WTC11 (cell line): ENCODE measurements at regions not wholly inside any gene's neighbourhood (a gene's known extent, or its start where the extent isn't known, plus 50 kb on each side); places are given as distances from the start of the nearest gene placed in this dataset.
"Not testable (repeated sequence)": the region's sequence is repeated elsewhere in the genome, so short reads cannot be mapped to it uniquely, and the experiment has no call there.

Experiments used
- ATAC-seq: fragments of 200-7000 bp; cut with Tn5 transposase; 2 replicates; pipeline ENCODE4 v1.10.0; 2021; ENCODE audit warnings: mild to moderate bottlenecking, moderate library complexity
- CTCF ChIA-PET: fragments of 300-600 bp; sonication (Branson Sonifier 250); formaldehyde crosslinking; loops from one replicate; lab custom pipeline; 2021; ENCODE audit warnings: antibody characterized with exemption; lab: Charles Lee
- POLR2A ChIA-PET: fragments of 350-600 bp; sonication (Branson Sonifier 250); formaldehyde crosslinking; loops from one replicate; lab custom pipeline; 2021; ENCODE audit warnings: antibody characterized with exemption; lab: Charles Lee
- DNase-seq: peaks from one replicate; pipeline ENCODE4 v3.0.0; 2021; ENCODE audit warnings: low spot score
- H3K27ac Mint-ChIP-seq: 2 replicates; pipeline ENCODE4 v1.8.0; 2021; ENCODE audit warnings: mixed read lengths
- H3K27me3 Mint-ChIP-seq: 2 replicates; pipeline ENCODE4 v1.8.0; 2021; ENCODE audit warnings: low read depth, mild to moderate bottlenecking, moderate library complexity, mixed read lengths
- H3K36me3 Mint-ChIP-seq: 2 replicates; pipeline ENCODE4 v1.8.0; 2021; ENCODE audit warnings: mixed read lengths
- H3K4me1 Mint-ChIP-seq: 2 replicates; pipeline ENCODE4 v1.8.0; 2022; ENCODE audit warnings: mixed read lengths
- H3K4me3 Mint-ChIP-seq: 2 replicates; pipeline ENCODE4 v1.8.0; 2021; ENCODE audit warnings: mild to moderate bottlenecking, moderate library complexity, mixed read lengths
- H3K9me3 Mint-ChIP-seq: 2 replicates; pipeline ENCODE4 v1.8.0; 2021; ENCODE audit warnings: mixed read lengths
- GRHL2 ChIP-seq: fragments of 250-450 bp; sonication (Bioruptor Pico); IDR thresholded peaks from 2 replicates; pipeline ENCODE4 v1.8.0; 2022; ENCODE audit warnings: mild to moderate bottlenecking, moderate library complexity; ENCODE audit not compliant: insufficient replicate concordance, severe bottlenecking
- MXD4 ChIP-seq: fragments of 250-450 bp; sonication (Bioruptor Pico); IDR thresholded peaks from 2 replicates; pipeline ENCODE4 v1.8.0; 2021; ENCODE audit warnings: mild to moderate bottlenecking, moderate library complexity, borderline replicate concordance
- NFE2L1 ChIP-seq: sonication (generic); formaldehyde crosslinking; IDR thresholded peaks from 2 replicates; pipeline ENCODE4 v1.8.1; 2023; ENCODE audit warnings: missing genetic modification reagents
- NR1H2 ChIP-seq: sonication (generic); formaldehyde crosslinking; IDR thresholded peaks from 2 replicates; pipeline ENCODE4 v1.9.0; 2021; ENCODE audit warnings: mild to moderate bottlenecking, moderate library complexity, missing genetic modification reagents
- OVOL2 ChIP-seq: fragments of 250-450 bp; sonication (Bioruptor Pico); IDR thresholded peaks from 2 replicates; pipeline ENCODE4 v1.9.0; 2021; ENCODE audit warnings: mild to moderate bottlenecking, borderline replicate concordance
- PRRX2 ChIP-seq: fragments of 250-450 bp; sonication (Bioruptor Pico); IDR thresholded peaks from 2 replicates; pipeline ENCODE4 v1.8.0; 2021; ENCODE audit warnings: mild to moderate bottlenecking
- SMAD4 ChIP-seq: sonication (generic); formaldehyde crosslinking; IDR thresholded peaks from 2 replicates; pipeline ENCODE4 v1.8.0; 2022; ENCODE audit warnings: mild to moderate bottlenecking, missing genetic modification reagents
- SOX15 ChIP-seq: fragments of 250-450 bp; sonication (Bioruptor Pico); IDR thresholded peaks from 2 replicates; pipeline ENCODE4 v1.9.0; 2021; ENCODE audit warnings: mild to moderate bottlenecking
- ZNF121 ChIP-seq: sonication (generic); formaldehyde crosslinking; IDR thresholded peaks from 2 replicates; pipeline ENCODE4 v1.8.0; 2023; ENCODE audit warnings: missing genetic modification reagents
- TF ChIP-seq, protein P1 (sequence below): sonication (generic); formaldehyde crosslinking; IDR thresholded peaks from 2 replicates; pipeline ENCODE4 v1.8.1; 2022; ENCODE audit warnings: low read depth, missing genetic modification reagents, borderline replicate concordance
- TF ChIP-seq, protein P2 (sequence below): fragments of 250-450 bp; sonication (Bioruptor Pico); IDR thresholded peaks from 2 replicates; pipeline ENCODE4 v1.9.0; 2021; ENCODE audit warnings: mild to moderate bottlenecking
- TF ChIP-seq, protein P3 (sequence below): fragments of 250-450 bp; sonication (Bioruptor Pico); IDR thresholded peaks from 2 replicates; pipeline ENCODE4 v1.9.0; 2021; ENCODE audit warnings: mild to moderate bottlenecking, borderline replicate concordance
- TF ChIP-seq, protein P4 (sequence below): sonication (generic); formaldehyde crosslinking; IDR thresholded peaks from 2 replicates; pipeline ENCODE4 v1.8.0; 2022; ENCODE audit warnings: mild to moderate bottlenecking, missing genetic modification reagents

DNA sequence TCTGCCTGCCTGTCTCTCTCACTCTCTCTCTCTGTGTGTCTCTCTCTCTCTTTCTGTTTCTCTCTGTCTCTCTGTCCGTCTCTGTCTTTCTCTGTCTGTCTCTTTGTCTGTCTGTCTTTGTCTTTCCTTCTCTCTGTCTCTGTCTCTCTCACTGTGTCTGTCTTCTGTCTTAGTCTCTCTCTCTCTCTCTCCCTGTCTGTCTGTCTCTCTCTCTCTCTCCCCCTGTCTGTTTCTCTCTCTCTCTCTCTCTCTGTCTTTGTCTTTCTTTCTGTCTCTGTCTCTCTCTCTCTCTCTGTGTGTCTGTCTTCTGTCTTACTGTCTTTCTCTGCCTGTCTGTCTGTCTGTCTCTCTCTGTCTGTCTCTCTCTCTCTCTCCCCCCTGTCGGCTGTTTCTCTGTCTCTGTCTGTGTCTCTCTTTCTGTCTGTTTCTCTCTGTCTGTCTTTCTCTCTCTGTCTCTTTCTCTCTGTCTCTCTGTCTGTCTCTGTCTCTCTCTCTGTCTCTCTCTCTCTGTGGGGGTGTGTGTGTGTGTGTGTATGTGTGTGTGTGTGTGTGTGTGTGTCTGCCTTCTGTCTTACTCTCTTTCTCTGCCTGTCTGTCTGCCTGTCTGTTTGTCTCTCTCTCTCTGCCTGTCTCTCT is 2101.3 kb upstream of the TPTE start (continued):
- TF ChIP-seq, protein P1, sequence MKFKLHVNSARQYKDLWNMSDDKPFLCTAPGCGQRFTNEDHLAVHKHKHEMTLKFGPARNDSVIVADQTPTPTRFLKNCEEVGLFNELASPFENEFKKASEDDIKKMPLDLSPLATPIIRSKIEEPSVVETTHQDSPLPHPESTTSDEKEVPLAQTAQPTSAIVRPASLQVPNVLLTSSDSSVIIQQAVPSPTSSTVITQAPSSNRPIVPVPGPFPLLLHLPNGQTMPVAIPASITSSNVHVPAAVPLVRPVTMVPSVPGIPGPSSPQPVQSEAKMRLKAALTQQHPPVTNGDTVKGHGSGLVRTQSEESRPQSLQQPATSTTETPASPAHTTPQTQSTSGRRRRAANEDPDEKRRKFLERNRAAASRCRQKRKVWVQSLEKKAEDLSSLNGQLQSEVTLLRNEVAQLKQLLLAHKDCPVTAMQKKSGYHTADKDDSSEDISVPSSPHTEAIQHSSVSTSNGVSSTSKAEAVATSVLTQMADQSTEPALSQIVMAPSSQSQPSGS (CRISPR knock-in tag) = peak; percentile 82; the same call in 1 of the 2 replicates
- TF ChIP-seq, protein P2, sequence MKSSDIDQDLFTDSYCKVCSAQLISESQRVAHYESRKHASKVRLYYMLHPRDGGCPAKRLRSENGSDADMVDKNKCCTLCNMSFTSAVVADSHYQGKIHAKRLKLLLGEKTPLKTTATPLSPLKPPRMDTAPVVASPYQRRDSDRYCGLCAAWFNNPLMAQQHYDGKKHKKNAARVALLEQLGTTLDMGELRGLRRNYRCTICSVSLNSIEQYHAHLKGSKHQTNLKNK (CRISPR knock-in tag) = peak; percentile 100
- TF ChIP-seq, protein P3, sequence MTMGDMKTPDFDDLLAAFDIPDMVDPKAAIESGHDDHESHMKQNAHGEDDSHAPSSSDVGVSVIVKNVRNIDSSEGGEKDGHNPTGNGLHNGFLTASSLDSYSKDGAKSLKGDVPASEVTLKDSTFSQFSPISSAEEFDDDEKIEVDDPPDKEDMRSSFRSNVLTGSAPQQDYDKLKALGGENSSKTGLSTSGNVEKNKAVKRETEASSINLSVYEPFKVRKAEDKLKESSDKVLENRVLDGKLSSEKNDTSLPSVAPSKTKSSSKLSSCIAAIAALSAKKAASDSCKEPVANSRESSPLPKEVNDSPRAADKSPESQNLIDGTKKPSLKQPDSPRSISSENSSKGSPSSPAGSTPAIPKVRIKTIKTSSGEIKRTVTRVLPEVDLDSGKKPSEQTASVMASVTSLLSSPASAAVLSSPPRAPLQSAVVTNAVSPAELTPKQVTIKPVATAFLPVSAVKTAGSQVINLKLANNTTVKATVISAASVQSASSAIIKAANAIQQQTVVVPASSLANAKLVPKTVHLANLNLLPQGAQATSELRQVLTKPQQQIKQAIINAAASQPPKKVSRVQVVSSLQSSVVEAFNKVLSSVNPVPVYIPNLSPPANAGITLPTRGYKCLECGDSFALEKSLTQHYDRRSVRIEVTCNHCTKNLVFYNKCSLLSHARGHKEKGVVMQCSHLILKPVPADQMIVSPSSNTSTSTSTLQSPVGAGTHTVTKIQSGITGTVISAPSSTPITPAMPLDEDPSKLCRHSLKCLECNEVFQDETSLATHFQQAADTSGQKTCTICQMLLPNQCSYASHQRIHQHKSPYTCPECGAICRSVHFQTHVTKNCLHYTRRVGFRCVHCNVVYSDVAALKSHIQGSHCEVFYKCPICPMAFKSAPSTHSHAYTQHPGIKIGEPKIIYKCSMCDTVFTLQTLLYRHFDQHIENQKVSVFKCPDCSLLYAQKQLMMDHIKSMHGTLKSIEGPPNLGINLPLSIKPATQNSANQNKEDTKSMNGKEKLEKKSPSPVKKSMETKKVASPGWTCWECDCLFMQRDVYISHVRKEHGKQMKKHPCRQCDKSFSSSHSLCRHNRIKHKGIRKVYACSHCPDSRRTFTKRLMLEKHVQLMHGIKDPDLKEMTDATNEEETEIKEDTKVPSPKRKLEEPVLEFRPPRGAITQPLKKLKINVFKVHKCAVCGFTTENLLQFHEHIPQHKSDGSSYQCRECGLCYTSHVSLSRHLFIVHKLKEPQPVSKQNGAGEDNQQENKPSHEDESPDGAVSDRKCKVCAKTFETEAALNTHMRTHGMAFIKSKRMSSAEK (CRISPR knock-in tag) = 0 out of 2 replicates have a peak, but pooled peaks have one; percentile 70
- TF ChIP-seq OVOL2 (CRISPR knock-in tag) (peak; percentile 98), MXD4 (CRISPR knock-in tag) (peak; percentile 56; the same call in 1 of the 2 replicates), NR1H2 (CRISPR knock-in tag) (peak; percentile 94; the same call in 1 of the 2 replicates), SMAD4 (CRISPR knock-in tag) (peak; percentile 75), NFE2L1 (CRISPR knock-in tag) (0 out of 2 replicates have a peak, but pooled peaks have one; percentile 90), ZNF121 (CRISPR knock-in tag) (peak; percentile 32; the same call in 1 of the 2 replicates), SOX15 (CRISPR knock-in tag) (peak; percentile 99), GRHL2 (CRISPR knock-in tag) (peak; percentile 98), PRRX2 (0 out of 2 replicates have a peak, but pooled peaks have one; percentile 73)
- TF ChIP-seq, protein P4, sequence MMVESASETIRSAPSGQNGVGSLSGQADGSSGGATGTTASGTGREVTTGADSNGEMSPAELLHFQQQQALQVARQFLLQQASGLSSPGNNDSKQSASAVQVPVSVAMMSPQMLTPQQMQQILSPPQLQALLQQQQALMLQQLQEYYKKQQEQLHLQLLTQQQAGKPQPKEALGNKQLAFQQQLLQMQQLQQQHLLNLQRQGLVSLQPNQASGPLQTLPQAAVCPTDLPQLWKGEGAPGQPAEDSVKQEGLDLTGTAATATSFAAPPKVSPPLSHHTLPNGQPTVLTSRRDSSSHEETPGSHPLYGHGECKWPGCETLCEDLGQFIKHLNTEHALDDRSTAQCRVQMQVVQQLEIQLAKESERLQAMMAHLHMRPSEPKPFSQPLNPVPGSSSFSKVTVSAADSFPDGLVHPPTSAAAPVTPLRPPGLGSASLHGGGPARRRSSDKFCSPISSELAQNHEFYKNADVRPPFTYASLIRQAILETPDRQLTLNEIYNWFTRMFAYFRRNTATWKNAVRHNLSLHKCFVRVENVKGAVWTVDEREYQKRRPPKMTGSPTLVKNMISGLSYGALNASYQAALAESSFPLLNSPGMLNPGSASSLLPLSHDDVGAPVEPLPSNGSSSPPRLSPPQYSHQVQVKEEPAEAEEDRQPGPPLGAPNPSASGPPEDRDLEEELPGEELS (CRISPR knock-in tag) = peak; percentile 84; the same call in 1 of the 2 replicates

DNA sequence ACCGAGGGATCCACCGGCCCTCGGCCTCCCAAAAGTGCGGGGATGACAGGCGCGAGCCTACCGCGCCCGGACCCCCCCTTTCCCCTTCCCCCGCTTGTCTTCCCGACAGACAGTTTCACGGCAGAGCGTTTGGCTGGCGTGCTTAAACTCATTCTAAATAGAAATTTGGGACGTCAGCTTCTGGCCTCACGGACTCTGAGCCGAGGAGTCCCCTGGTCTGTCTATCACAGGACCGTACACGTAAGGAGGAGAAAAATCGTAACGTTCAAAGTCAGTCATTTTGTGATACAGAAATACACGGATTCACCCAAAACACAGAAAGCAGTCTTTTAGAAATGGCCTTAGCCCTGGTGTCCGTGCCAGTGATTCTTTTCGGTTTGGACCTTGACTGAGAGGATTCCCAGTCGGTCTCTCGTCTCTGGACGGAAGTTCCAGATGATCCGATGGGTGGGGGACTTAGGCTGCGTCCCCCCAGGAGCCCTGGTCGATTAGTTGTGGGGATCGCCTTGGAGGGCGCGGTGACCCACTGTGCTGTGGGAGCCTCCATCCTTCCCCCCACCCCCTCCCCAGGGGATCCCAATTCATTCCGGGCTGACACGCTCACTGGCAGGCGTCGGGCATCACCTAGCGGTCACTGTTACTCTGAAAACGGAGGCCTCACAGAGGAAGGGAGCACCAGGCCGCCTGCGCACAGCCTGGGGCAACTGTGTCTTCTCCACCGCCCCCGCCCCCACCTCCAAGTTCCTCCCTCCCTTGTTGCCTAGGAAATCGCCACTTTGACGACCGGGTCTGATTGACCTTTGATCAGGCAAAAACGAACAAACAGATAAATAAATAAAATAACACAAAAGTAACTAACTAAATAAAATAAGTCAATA is 2093.4 kb upstream of the TPTE start:
- DNase-seq, H3K4me1 Mint-ChIP-seq, H3K27ac Mint-ChIP-seq, CTCF ChIA-PET, H3K9me3 Mint-ChIP-seq, H3K36me3 Mint-ChIP-seq, H3K4me3 Mint-ChIP-seq, H3K27me3 Mint-ChIP-seq, POLR2A ChIA-PET: not testable (repeated sequence)
- ATAC-seq = peak; percentile 80

- H3K36me3 Mint-ChIP-seq, H3K4me1 Mint-ChIP-seq, POLR2A ChIA-PET, H3K27me3 Mint-ChIP-seq, DNase-seq, H3K27ac Mint-ChIP-seq, CTCF ChIA-PET, H3K4me3 Mint-ChIP-seq, H3K9me3 Mint-ChIP-seq: not testable (repeated sequence)
- ATAC-seq = peak; percentile 81
Observed at GRCh38 chr21:8428668-8429456, 2092.5 kb upstream of the TPTE start.

GRCh38 chr21:8434710-8435109 is 2086.7 kb upstream of the TPTE start:
- H3K36me3 Mint-ChIP-seq, CTCF ChIA-PET, H3K27me3 Mint-ChIP-seq, POLR2A ChIA-PET, ATAC-seq, H3K4me3 Mint-ChIP-seq, H3K9me3 Mint-ChIP-seq, DNase-seq, H3K4me1 Mint-ChIP-seq, H3K27ac Mint-ChIP-seq: not testable (repeated sequence)

- CTCF ChIA-PET, H3K27me3 Mint-ChIP-seq, H3K27ac Mint-ChIP-seq, DNase-seq, H3K9me3 Mint-ChIP-seq, H3K4me1 Mint-ChIP-seq, H3K36me3 Mint-ChIP-seq, ATAC-seq, POLR2A ChIA-PET, H3K4me3 Mint-ChIP-seq: not testable (repeated sequence)
Observed at GRCh38 chr21:8443093-8443492, 2078.3 kb upstream of the TPTE start.
